SK-N-SH treated with all-trans-retinoic acid at 6 μM for 48 hours (cell line): ENCODE measurements at regions not wholly inside any gene's neighbourhood (a gene's known extent, or its start where the extent isn't known, plus 50 kb on each side); places are given as distances from the start of the nearest gene placed in this dataset.

ENCODE experiments used
- ATAC-seq: fragments of 200-7000 bp; cut with Tn5 transposase; 3 replicates; pipeline ENCODE4 v1.9.1; 2020; ENCODE audit warnings: mild to moderate bottlenecking, moderate library complexity
- ARNTL ChIP-seq: fragments of 450-650 bp; formaldehyde crosslinking; IDR thresholded peaks from 2 replicates; pipeline ENCODE4 v1.5.0; 2020; ENCODE audit warnings: low read depth, mild to moderate bottlenecking, moderate library complexity, borderline replicate concordance
- BACH2 ChIP-seq: fragments of 250-450 bp; sonication (Bioruptor Pico); IDR thresholded peaks from 2 replicates; pipeline ENCODE4 v1.9.0; 2021; ENCODE audit warnings: mild to moderate bottlenecking, borderline replicate concordance
- CREB5 ChIP-seq: fragments of 250-450 bp; sonication (Bioruptor Pico); IDR thresholded peaks from 2 replicates; pipeline ENCODE4 v1.5.1; 2020; ENCODE audit warnings: low read depth, mild to moderate bottlenecking, moderate library complexity
- CSDC2 ChIP-seq: fragments of 250-450 bp; sonication (Bioruptor Pico); IDR thresholded peaks from 2 replicates; pipeline ENCODE4 v1.5.0; 2020; ENCODE audit warnings: mild to moderate bottlenecking, moderate library complexity
- CSRNP3 ChIP-seq: fragments of 250-450 bp; sonication (Bioruptor Pico); IDR thresholded peaks from 2 replicates; pipeline ENCODE4 v1.5.1; 2021; ENCODE audit warnings: mild to moderate bottlenecking, moderate library complexity
- ISL1 ChIP-seq: fragments of 250-450 bp; sonication (Bioruptor Pico); IDR thresholded peaks from 2 replicates; pipeline ENCODE4 v2.1.2; 2022; ENCODE audit warnings: mild to moderate bottlenecking, moderate library complexity
- OSR1 ChIP-seq: fragments of 250-450 bp; sonication (Bioruptor Pico); IDR thresholded peaks from 2 replicates; pipeline ENCODE4 v1.8.0; 2022; ENCODE audit warnings: moderate library complexity, mild to moderate bottlenecking, inconsistent platforms
- POU6F1 ChIP-seq: fragments of 250-450 bp; sonication (Bioruptor Pico); IDR thresholded peaks from 2 replicates; pipeline ENCODE4 v1.8.0; 2021; ENCODE audit warnings: low read depth, mild to moderate bottlenecking, moderate library complexity, borderline replicate concordance
- PPARA ChIP-seq: fragments of 250-450 bp; sonication (Bioruptor Pico); IDR thresholded peaks from 2 replicates; pipeline ENCODE4 v1.5.0; 2020; ENCODE audit warnings: mild to moderate bottlenecking, borderline replicate concordance
- RARB ChIP-seq: fragments of 250-450 bp; sonication (Bioruptor Pico); IDR thresholded peaks from 2 replicates; pipeline ENCODE4 v1.8.0; 2021; ENCODE audit warnings: mild to moderate bottlenecking, moderate library complexity
- SNAI2 ChIP-seq: fragments of 250-450 bp; sonication (Bioruptor Pico); IDR thresholded peaks from 2 replicates; pipeline ENCODE4 v1.5.0; 2020; ENCODE audit warnings: mild to moderate bottlenecking, moderate library complexity
- TCF4 ChIP-seq: fragments of 250-450 bp; sonication (Bioruptor Pico); IDR thresholded peaks from 2 replicates; pipeline ENCODE4 v1.8.0; 2021; ENCODE audit warnings: mild to moderate bottlenecking, moderate library complexity, borderline replicate concordance
- TOX ChIP-seq: fragments of 250-450 bp; sonication (Bioruptor Pico); IDR thresholded peaks from 2 replicates; pipeline ENCODE4 v1.8.0; 2021; ENCODE audit warnings: mild to moderate bottlenecking, moderate library complexity, borderline replicate concordance
- TSHZ2 ChIP-seq: fragments of 250-450 bp; sonication (Bioruptor Pico); IDR thresholded peaks from 2 replicates; pipeline ENCODE4 v1.5.0; 2020; ENCODE audit warnings: mild to moderate bottlenecking, moderate library complexity
- ZC3H10 ChIP-seq: fragments of 250-450 bp; sonication (Bioruptor Pico); IDR thresholded peaks from 2 replicates; pipeline ENCODE4 v1.5.1; 2021; ENCODE audit warnings: mild to moderate bottlenecking, moderate library complexity
- ZFP3 ChIP-seq: fragments of 250-450 bp; sonication (Bioruptor Pico); IDR thresholded peaks from 2 replicates; pipeline ENCODE4 v1.5.0; 2020; ENCODE audit warnings: mild to moderate bottlenecking, moderate library complexity
- ZFP30 ChIP-seq: fragments of 450-650 bp; formaldehyde crosslinking; IDR thresholded peaks from 2 replicates; pipeline ENCODE4 v1.5.0; 2022; ENCODE audit warnings: mild to moderate bottlenecking, moderate library complexity
- ZNF565 ChIP-seq: fragments of 450-650 bp; formaldehyde crosslinking; conservative IDR thresholded peaks from 2 replicates; pipeline ENCODE4 v1.5.0; 2020; ENCODE audit warnings: low read depth, mild to moderate bottlenecking, moderate library complexity
- ZNF70 ChIP-seq: fragments of 450-650 bp; formaldehyde crosslinking; IDR thresholded peaks from 2 replicates; pipeline ENCODE4 v1.5.0; 2020; ENCODE audit warnings: mild to moderate bottlenecking, moderate library complexity
- ZNF8 ChIP-seq: fragments of 450-650 bp; formaldehyde crosslinking; IDR thresholded peaks from 2 replicates; pipeline ENCODE4 v1.5.0; 2020; ENCODE audit warnings: mild to moderate bottlenecking, moderate library complexity

GRCh38 chr5:4942831-4943178 lies 197.3 kb upstream of the ADAMTS16 start:
- ATAC-seq = no peak

GRCh38 chr5:4945296-4945695 lies 194.8 kb upstream of the ADAMTS16 start:
- TF ChIP-seq CSRNP3 (CRISPR knock-in tag) (no peak), ZFP30 (CRISPR knock-in tag) (no peak), CREB5 (no peak), TCF4 (no peak), POU6F1 (no peak), BACH2 (no peak)
- no peak for ATAC-seq

More at GRCh38 chr5:4942831-4943178, 197.3 kb upstream of the ADAMTS16 start:
- no peak for TF ChIP-seq CSDC2 (CRISPR knock-in tag)
- no peak for TF ChIP-seq RARB

GRCh38 chr5:4947106-4947505 lies 193.0 kb upstream of the ADAMTS16 start:
- no peak for ATAC-seq
- no peak for TF ChIP-seq BACH2

GRCh38 chr5:4947893-4948536 lies 192.1 kb upstream of the ADAMTS16 start:
- TF ChIP-seq RARB (no peak), SNAI2 (CRISPR knock-in tag) (no peak), ARNTL (CRISPR knock-in tag) (no peak), TCF4 (no peak), ZNF565 (CRISPR knock-in tag) (no peak), ZNF70 (CRISPR knock-in tag) (no peak), TSHZ2 (no peak), PPARA (CRISPR knock-in tag) (no peak), OSR1 (CRISPR knock-in tag) (no peak), CSDC2 (CRISPR knock-in tag) (no peak), ZFP3 (CRISPR knock-in tag) (no peak), POU6F1 (no peak), BACH2 (no peak), ZC3H10 (no peak), CREB5 (no peak), TOX (CRISPR knock-in tag) (no peak), ZNF8 (no peak), CSRNP3 (CRISPR knock-in tag) (no peak), ISL1 (CRISPR knock-in tag) (no peak)

More at GRCh38 chr5:4947893-4948536, 192.1 kb upstream of the ADAMTS16 start:
- no peak for ATAC-seq
